ENCODE measurements at regions not wholly inside any gene's neighbourhood (a gene's known extent, or its start where the extent isn't known, plus 50 kb on each side); places are given as distances from the start of the nearest gene placed in this dataset.
"Not testable (repeated sequence)": the region's sequence is repeated elsewhere in the genome, so short reads cannot be mapped to it uniquely, and the experiment has no call there.

DNA sequence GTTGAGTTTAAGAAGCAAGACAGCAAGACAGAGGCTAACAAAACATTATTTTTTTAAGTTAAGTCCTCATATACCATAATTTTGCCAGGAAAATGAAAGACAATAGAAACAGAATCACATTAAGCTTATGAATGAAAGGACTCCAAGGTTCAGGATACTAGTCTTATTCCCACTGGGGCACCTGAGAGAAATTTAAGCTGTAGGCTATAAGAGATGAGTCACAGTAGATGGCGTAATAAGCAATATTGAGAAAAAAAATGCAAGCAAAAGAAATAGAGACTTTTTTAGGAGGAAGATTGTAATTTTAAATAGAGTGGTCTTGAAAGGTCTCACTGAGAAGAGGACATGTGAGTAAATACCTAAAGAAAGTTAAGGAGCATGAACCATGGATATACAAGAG lies 57.1 kb upstream of the KIF2B start:
- peaks cover 3% of the 10 kb centered on the region for H3K9me3 Mint-ChIP-seq
- no peaks in the 10 kb centered on the region for H3K27me3 Mint-ChIP-seq
- no peak overlapping the region for H3K4me3 Mint-ChIP-seq
- H3K36me3 Mint-ChIP-seq = no peaks in the 10 kb centered on the region
- no peaks in the 10 kb centered on the region for H3K4me1 Mint-ChIP-seq
- no peak for DNase-seq
- H3K27ac Mint-ChIP-seq = no peak overlapping the region

GRCh38 chr17:53765129-53765528 lies 57.6 kb upstream of the KIF2B start:
- no peak overlapping the region for H3K27ac Mint-ChIP-seq
- H3K36me3 Mint-ChIP-seq = no peaks in the 10 kb centered on the region
- no peaks in the 10 kb centered on the region for H3K4me1 Mint-ChIP-seq
- no peak overlapping the region for H3K4me3 Mint-ChIP-seq
- DNase-seq = no peak
- peaks cover 3% of the 10 kb centered on the region for H3K9me3 Mint-ChIP-seq
- no peaks in the 10 kb centered on the region for H3K27me3 Mint-ChIP-seq

GRCh38 chr17:53757559-53757958 lies 65.2 kb upstream of the KIF2B start:
- Mint-ChIP-seq H3K9me3 (peaks cover 2% of the 10 kb centered on the region), H3K36me3 (no peaks in the 10 kb centered on the region), H3K4me1 (no peaks in the 10 kb centered on the region), H3K27me3 (no peaks in the 10 kb centered on the region), H3K27ac (no peak overlapping the region), H3K4me3 (no peak overlapping the region)
- DNase-seq = no peak

- not testable (repeated sequence) for DNase-seq, H3K27ac Mint-ChIP-seq, H3K4me1 Mint-ChIP-seq, H3K36me3 Mint-ChIP-seq, H3K9me3 Mint-ChIP-seq, H3K27me3 Mint-ChIP-seq, H3K4me3 Mint-ChIP-seq
Measured at GRCh38 chr17:53757116-53757515, 65.6 kb upstream of the KIF2B start.

GRCh38 chr17:53749178-53749577 lies 73.5 kb upstream of the KIF2B start:
- Mint-ChIP-seq H3K4me1 (no peaks in the 10 kb centered on the region), H3K27me3 (no peaks in the 10 kb centered on the region), H3K9me3 (peaks cover 11% of the 10 kb centered on the region), H3K36me3 (no peaks in the 10 kb centered on the region), H3K4me3 (no peak overlapping the region), H3K27ac (no peak overlapping the region)
- no peak for DNase-seq

DNA sequence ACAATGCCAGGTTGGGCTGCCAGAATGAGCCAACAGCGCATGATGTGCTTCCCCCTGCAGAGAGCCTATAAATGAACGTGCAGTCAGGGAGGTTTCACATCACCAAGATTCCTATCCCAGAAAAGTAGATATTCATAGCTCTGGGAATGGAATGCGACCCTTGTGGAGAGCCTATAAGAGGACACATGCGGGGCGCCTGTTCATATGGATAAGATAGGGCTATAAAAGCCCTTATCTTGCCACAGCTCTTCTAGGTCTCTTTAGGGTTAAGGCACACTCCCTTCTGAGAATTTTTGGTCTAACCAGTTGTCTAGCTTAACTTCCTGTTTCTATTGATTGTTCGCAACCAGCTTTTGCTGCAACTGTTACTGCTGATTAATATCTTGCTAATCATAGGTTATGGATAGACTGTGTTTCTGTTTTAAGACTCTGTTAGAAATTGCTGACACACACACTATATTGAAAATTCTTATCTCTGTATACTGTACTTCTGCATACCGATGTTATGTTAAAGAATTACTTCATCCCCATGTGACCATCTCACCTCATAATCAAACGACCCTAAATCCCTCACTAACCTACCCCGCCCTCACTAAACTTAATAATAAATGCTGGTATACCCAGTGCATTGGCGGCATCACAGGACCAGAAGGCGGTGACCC lies 74.4 kb upstream of the KIF2B start:
- not testable (repeated sequence) for H3K27me3 Mint-ChIP-seq, H3K27ac Mint-ChIP-seq, DNase-seq, H3K36me3 Mint-ChIP-seq, H3K4me3 Mint-ChIP-seq, H3K4me1 Mint-ChIP-seq
- peaks cover 11% of the 10 kb centered on the region for H3K9me3 Mint-ChIP-seq

GRCh38 chr17:53740312-53740711 lies 82.4 kb upstream of the KIF2B start:
- Mint-ChIP-seq H3K27me3 (no peaks in the 10 kb centered on the region), H3K9me3 (peaks cover 5% of the 10 kb centered on the region)

GRCh38 chr17:53736516-53737240 lies 86.0 kb upstream of the KIF2B start:
- H3K27me3 Mint-ChIP-seq = no peaks in the 10 kb centered on the region
- H3K9me3 Mint-ChIP-seq = peaks cover 5% of the 10 kb centered on the region
- no peaks in the 10 kb centered on the region for H3K36me3 Mint-ChIP-seq
- no peak for DNase-seq
- no peak overlapping the region for H3K4me3 Mint-ChIP-seq
- H3K4me1 Mint-ChIP-seq = no peaks in the 10 kb centered on the region
- no peak overlapping the region for H3K27ac Mint-ChIP-seq

More at GRCh38 chr17:53740312-53740711, 82.4 kb upstream of the KIF2B start:
- H3K36me3 Mint-ChIP-seq = no peaks in the 10 kb centered on the region
- no peak overlapping the region for H3K27ac Mint-ChIP-seq
- DNase-seq = no peak
- H3K4me1 Mint-ChIP-seq = no peaks in the 10 kb centered on the region
- H3K4me3 Mint-ChIP-seq = no peak overlapping the region

- H3K36me3 Mint-ChIP-seq = no peaks in the 10 kb centered on the region
- no peak overlapping the region for H3K27ac Mint-ChIP-seq
- no peak for DNase-seq
- no peaks in the 10 kb centered on the region for H3K27me3 Mint-ChIP-seq
- H3K9me3 Mint-ChIP-seq = peaks cover 9% of the 10 kb centered on the region
- H3K4me1 Mint-ChIP-seq = no peaks in the 10 kb centered on the region
- H3K4me3 Mint-ChIP-seq = no peak overlapping the region
Measured at GRCh38 chr17:53724726-53725125, 98.0 kb upstream of the KIF2B start.

- peaks cover 1% of the 10 kb centered on the region for H3K9me3 Mint-ChIP-seq
- no peaks in the 10 kb centered on the region for H3K36me3 Mint-ChIP-seq
- DNase-seq = no peak
- no peaks in the 10 kb centered on the region for H3K27me3 Mint-ChIP-seq
- no peak overlapping the region for H3K4me3 Mint-ChIP-seq
- no peaks in the 10 kb centered on the region for H3K4me1 Mint-ChIP-seq
- no peak overlapping the region for H3K27ac Mint-ChIP-seq
Measured at GRCh38 chr17:53722407-53722806, 100.3 kb upstream of the KIF2B start.

GRCh38 chr17:53721101-53721500 lies 101.6 kb upstream of the KIF2B start:
- no peak for DNase-seq
- H3K4me3 Mint-ChIP-seq = no peak overlapping the region
- no peaks in the 10 kb centered on the region for H3K36me3 Mint-ChIP-seq

GRCh38 chr17:53719229-53719628 lies 103.5 kb upstream of the KIF2B start:
- no peaks in the 10 kb centered on the region for H3K4me1 Mint-ChIP-seq
- no peak overlapping the region for H3K27ac Mint-ChIP-seq
- H3K4me3 Mint-ChIP-seq = no peak overlapping the region
- H3K36me3 Mint-ChIP-seq = no peaks in the 10 kb centered on the region
- peaks cover 2% of the 10 kb centered on the region for H3K9me3 Mint-ChIP-seq
- DNase-seq = no peak
- H3K27me3 Mint-ChIP-seq = no peaks in the 10 kb centered on the region

More at GRCh38 chr17:53721101-53721500, 101.6 kb upstream of the KIF2B start:
- Mint-ChIP-seq H3K4me1 (no peaks in the 10 kb centered on the region), H3K27ac (no peak overlapping the region), H3K27me3 (no peaks in the 10 kb centered on the region), H3K9me3 (peaks cover under 1% of the 10 kb centered on the region)

GRCh38 chr17:53707566-53707965 lies 115.2 kb upstream of the KIF2B start:
- peaks cover 16% of the 10 kb centered on the region for H3K9me3 Mint-ChIP-seq
- no peaks in the 10 kb centered on the region for H3K36me3 Mint-ChIP-seq
- H3K4me1 Mint-ChIP-seq = no peaks in the 10 kb centered on the region
- no peak for DNase-seq
- H3K27me3 Mint-ChIP-seq = no peaks in the 10 kb centered on the region
- H3K4me3 Mint-ChIP-seq = no peak overlapping the region
- H3K27ac Mint-ChIP-seq = no peak overlapping the region

GRCh38 chr17:53696286-53696685 lies 126.4 kb upstream of the KIF2B start:
- no peaks in the 10 kb centered on the region for H3K36me3 Mint-ChIP-seq
- no peak overlapping the region for H3K27ac Mint-ChIP-seq
- peaks cover 10% of the 10 kb centered on the region for H3K9me3 Mint-ChIP-seq
- no peak overlapping the region for H3K4me3 Mint-ChIP-seq
- H3K27me3 Mint-ChIP-seq = no peaks in the 10 kb centered on the region
- H3K4me1 Mint-ChIP-seq = no peaks in the 10 kb centered on the region
- no peak for DNase-seq

DNA sequence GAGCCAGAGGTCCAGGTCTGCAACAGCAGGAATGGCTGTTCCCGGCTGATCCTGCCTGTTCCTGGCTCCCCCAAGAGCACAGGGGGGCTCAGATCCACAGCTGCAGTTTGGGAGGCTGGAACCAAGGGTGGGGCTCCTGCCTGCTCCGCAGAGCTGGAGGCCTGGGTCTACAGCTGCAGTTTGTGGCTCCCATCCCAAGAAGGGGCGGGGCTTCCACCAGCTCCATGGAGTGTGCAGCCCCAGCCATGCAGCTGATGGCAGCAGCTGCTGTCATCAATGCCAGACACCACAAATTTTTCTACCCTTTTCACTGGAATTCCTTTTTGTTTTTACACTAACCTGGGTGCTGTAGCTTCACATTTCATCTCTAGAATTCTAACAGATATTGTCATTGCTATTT lies 135.4 kb upstream of the KIF2B start:
- H3K36me3 Mint-ChIP-seq = no peaks in the 10 kb centered on the region
- no peak for DNase-seq
- H3K27ac Mint-ChIP-seq = no peak overlapping the region
- no peaks in the 10 kb centered on the region for H3K27me3 Mint-ChIP-seq
- no peaks in the 10 kb centered on the region for H3K4me1 Mint-ChIP-seq
- H3K9me3 Mint-ChIP-seq = peaks cover 2% of the 10 kb centered on the region
- no peak overlapping the region for H3K4me3 Mint-ChIP-seq

- DNase-seq = no peak
- Mint-ChIP-seq H3K27me3 (no peaks in the 10 kb centered on the region), H3K36me3 (no peaks in the 10 kb centered on the region), H3K27ac (no peak overlapping the region), H3K4me1 (no peaks in the 10 kb centered on the region), H3K4me3 (no peak overlapping the region), H3K9me3 (peaks cover 6% of the 10 kb centered on the region)
Measured at GRCh38 chr17:53680745-53681144, 142.0 kb upstream of the KIF2B start.
